ENCODE measurements at regions not wholly inside any gene's neighbourhood (a gene's known extent, or its start where the extent isn't known, plus 50 kb on each side); places are given as distances from the start of the nearest gene placed in this dataset.

DNA sequence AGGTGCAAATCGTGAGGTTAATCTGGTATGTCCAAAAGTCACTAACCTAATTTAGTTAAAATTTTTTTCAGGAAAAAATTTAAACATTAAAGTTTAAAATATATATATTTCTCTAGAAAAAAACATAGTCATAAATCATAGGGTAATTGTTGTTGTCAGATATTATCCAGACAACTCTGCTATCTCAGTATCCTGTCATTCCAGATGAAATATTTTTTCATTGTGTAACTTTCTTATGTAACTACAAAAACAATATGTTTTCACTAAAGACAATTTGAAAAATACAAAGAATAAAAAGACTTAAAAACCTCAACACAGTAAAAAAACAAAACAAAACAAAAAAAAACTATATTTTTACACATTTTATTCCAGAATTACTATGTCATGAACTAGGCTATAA lies 57.6 kb downstream of the TENT5A start:
- TF ChIP-seq POLR2A (IDR thresholded peaks at IDR 0.05; ENCODE audit: low read depth, low read length) (no peak), POLR2AphosphoS5 (IDR thresholded peaks at IDR 0.05; ENCODE audit: low read depth, low read length) (no peak), TAF1 (IDR thresholded peaks at IDR 0.05; ENCODE audit: borderline replicate concordance, low read depth, low read length) (no peak)
